Stimulated activated CD4-positive, alpha-beta T cell treated with anti-CD3 and anti-CD28 coated beads, Interleukin-1b, Interleukin-23, amount 100 ng/mL, for 24 hours (primary cell): ENCODE measurements at regions not wholly inside any gene's neighbourhood (a gene's known extent, or its start where the extent isn't known, plus 50 kb on each side); places are given as distances from the start of the nearest gene placed in this dataset.
"Not testable (repeated sequence)": the region's sequence is repeated elsewhere in the genome, so short reads cannot be mapped to it uniquely, and the experiment has no call there.

Source experiments
- DNase-seq, 4 experiments: peaks; one replicate each; pipeline ENCODE4 v3.0.0-alpha.2; 2020; ENCODE audit warnings: low read depth in 4 of 4, low spot score in 1 of 4

DNA sequence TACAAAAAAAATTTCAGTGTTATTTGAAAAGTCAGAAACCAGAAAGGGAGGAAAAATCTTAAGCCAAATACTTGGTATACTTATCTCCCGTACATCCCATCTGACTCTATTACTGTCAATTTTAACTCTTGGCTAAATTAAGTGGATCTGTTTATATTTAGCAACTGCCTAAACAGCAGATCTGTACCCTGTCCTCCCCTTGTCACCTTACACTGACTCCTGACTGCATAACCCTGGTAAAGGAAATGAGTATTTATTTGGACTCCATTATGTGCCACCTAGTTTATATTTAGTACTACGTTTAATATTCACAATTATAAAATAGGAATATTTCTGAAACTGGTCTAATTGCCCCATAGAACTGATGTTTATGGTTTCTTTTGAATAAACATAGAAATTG, 730.2 kb upstream of the GJE1 start:
- no peak for DNase-seq

GRCh38 chr6:141401851-141402250, 730.9 kb upstream of the GJE1 start:
- DNase-seq, result no peak

- no peak for DNase-seq
Measured at GRCh38 chr6:141401168-141401567, 731.6 kb upstream of the GJE1 start.

DNA sequence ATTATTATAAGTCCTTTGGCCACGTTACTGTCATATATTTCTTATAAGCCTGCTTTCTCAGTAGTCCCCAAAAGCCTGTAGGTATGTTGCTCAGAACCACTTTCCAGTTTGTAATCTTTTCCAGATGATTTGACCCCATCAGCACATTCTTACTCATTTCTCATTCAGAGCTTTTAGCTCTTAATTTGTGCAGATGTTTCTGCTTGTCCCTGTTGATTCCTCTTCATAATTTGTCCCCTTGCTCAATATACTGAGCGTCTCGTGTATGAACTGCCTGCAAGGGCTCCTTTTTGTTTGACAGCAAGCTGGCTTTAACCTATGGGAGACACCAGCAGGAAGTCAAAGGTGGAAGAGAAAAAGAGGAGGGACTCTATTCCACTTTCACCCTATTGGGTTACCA, 733.8 kb upstream of the GJE1 start:
- DNase-seq, result no peak

DNA sequence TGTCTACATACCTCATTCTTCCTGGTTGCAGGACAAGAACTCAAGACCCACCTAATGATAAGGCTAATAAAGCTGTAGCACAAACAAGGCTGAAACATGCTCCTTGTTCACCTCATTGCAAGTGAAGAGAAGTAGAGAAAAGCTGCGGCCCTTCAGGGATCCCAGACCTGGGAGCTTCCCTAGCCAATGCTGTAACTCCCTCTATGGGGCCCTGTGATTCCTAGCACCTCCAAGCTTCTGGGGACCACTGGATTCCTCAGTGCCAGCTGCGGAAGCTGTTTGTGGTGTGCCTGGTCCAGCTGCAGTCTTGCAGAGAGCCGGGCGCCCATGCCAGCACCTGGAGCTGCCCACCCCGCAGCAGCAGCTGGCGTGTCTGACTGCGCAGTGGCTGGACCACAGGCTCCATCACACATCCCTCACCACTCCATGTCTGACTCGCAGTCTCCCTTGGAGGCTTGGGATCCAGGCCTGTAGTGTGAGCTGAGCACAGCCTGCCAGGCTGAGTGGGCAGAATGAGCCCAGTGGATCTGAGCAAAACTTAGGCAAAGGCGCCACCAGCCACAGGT, 737.2 kb upstream of the GJE1 start:
- no peak for DNase-seq

DNA sequence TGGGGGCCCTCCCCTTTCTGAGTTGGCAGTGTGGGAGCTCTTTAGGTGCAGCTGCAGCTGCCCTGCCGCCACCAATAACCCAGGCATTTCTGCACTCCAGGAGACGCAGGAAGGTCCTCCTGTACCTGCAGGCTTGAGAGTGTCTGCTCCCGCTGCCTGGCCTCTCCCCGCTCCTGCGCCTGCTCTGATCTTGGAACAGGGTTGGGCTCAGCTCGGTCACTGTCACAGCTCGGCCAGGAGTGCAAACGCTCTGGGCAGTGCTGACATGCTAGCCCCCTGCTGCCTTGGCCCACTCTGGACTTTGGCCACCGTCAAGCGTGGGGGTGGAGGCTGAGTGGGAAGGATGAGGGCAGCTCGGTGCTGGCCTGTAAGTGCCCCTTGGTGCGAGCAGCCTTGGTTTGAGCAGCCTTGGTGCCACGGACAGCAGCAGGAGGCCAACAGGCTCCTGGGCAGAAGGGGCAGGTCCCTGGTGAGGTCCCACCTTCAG, 738.1 kb upstream of the GJE1 start:
- DNase-seq, result no peak

DNA sequence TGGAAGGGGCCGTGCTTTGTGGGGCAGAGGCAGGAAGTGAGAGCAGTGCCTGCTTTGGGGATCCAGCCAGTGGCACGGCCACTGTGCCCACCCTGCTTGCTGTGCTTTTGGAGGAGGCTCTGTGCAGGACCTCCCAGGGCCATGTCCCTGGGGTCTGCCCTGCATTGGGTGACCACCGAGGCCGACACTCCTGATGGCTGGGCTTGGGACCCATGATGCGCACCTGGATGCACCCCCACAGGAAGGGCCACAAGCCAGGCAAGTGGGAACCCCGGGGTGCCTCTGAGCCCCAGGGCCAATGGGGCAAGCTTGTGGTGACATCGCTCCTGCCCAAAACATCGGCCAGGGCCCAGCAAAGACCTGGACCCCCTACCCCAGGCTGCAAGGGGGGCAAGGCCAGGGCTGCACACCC, 738.6 kb upstream of the GJE1 start:
- no peak for DNase-seq

GRCh38 chr6:141393405-141394124, 739.2 kb upstream of the GJE1 start:
- DNase-seq, result no peak

- DNase-seq, result not testable (repeated sequence)
Measured at GRCh38 chr6:141391135-141391534, 741.6 kb upstream of the GJE1 start.

GRCh38 chr6:141388666-141389065, 744.1 kb upstream of the GJE1 start:
- DNase-seq, result no peak

GRCh38 chr6:141370438-141370837, 762.3 kb upstream of the GJE1 start:
- no peak for DNase-seq

DNA sequence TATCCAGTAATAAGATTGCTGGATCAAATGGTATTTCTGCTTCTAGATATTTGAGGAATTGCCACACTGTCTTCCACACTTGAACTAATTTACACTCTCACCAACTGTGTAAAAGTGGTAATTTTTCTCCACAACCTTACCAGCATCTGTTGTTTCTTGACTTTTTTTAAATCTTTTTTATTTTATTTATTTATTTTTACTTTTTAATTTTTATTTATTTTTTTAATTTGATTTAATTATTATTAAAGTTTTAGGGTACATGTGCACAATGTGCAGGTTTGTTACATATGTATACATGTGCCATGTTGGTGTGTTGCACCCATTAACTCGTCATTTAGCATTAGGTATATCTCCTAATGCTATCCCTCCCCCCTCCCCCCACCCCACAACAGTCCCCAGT, 765.9 kb upstream of the GJE1 start:
- DNase-seq, result not testable (repeated sequence)

DNA sequence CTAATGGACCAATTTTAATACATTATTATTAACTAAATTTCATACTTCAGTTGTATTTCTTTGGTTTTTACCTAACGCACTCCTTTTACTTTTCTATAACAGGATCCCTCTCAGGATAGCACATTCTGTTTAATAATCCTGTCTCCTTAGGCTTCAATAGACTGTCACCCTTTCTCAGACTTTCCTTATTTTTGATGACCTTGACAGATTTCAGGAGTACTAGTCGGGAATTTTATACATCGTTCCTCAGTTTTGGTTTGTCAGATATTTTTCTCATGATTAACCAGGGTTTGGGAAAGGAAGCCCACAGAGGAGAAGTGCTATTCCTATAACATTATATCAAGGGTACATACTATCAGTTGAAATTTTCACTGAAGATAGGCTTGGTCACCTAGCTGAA, 768.0 kb upstream of the GJE1 start:
- DNase-seq, result no peak

DNA sequence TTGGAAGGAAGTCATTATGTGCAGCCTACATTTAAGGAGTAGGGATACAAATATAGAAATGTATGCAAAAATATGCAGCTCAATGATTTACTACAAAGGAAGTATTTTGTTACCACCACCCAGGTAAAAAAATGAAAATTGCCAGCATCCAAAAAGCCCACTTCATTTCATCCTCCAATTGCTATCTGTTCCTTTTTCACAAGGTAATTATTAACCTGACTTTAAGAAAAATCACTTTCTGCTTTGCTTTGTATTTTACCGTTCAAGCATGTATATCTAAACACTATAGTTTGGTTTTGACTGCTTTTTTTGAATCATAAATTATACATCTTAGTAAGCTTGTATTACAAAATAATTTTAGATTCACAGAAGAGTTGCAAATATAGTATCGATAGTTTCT, 768.5 kb upstream of the GJE1 start:
- DNase-seq, result no peak

DNA sequence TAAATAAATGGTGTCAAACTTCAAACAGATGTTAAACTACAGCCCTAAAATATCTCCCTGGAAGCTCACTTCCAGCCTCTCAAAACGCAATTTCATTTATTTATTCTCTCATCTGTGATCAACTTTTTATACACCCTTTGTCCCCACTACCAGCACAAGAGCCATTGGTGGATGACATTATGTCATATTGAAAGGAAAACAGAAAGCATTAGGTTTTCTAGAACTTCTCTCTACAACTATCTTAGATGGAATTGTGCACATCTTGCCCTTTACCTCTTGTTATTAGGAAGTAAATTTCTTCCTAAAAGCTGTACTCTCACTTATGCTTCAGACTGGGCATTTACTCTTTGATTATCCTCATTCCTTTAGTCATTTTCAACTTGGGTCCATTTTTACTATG, 771.2 kb upstream of the GJE1 start:
- no peak for DNase-seq

- DNase-seq, result no peak
Measured at GRCh38 chr6:141359953-141360352, 772.8 kb upstream of the GJE1 start.

- DNase-seq, result no peak
Measured at GRCh38 chr6:141354191-141354955, 778.4 kb upstream of the GJE1 start.

DNA sequence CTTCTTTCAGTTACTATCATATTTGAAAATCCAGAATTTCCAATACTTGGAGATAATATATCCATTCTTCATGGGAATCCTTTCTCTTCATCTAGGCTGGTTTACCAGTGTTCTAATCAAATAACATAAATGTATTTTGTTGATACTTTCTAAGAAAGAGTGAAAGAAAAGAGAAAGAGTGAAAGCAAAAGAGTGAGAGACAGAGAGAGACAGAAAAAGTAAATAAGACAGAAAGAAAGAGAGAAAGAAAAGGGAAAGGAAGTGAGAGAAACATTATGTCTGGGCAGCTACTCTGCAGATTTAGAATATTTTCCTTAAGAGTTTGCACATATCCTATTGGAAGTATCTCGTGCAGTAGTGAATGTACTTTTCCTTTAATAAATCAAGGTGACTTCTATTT, 781.0 kb upstream of the GJE1 start:
- DNase-seq, result no peak

- DNase-seq, result no peak
Measured at GRCh38 chr6:141349710-141350109, 783.0 kb upstream of the GJE1 start.

GRCh38 chr6:141347906-141348492, 784.7 kb upstream of the GJE1 start:
- no peak for DNase-seq

DNA sequence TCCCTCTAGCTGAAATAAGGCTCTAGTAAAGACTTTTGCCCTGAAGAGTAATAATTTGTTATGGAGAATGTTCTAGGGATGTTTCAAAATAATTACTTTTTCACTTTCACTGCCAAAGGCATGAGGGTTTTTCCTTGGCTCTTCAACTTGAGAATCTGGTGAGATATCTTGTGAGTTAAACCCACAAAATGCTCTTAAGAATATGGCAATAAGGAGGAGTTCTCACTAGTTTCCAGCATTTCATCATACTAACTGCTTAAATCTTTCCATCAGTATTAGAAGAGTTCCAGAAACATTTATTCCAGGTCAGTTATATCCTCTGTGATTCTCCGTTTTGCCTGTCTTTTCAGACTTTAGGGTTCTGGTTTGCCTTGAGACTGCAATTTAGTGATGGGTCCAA, 785.6 kb upstream of the GJE1 start:
- no peak for DNase-seq

- no peak for DNase-seq
Measured at GRCh38 chr6:141346535-141346934, 786.2 kb upstream of the GJE1 start.
